Astrocyte (in vitro differentiated cells and primary cell): ENCODE measurements at regions not wholly inside any gene's neighbourhood (a gene's known extent, or its start where the extent isn't known, plus 50 kb on each side); places are given as distances from the start of the nearest gene placed in this dataset.

Experiments used
- CTCF ChIP-seq: IDR thresholded peaks from 2 replicates; pipeline ENCODE4 v1.5.1; 2011; ENCODE audit warnings: low read depth, mild to moderate bottlenecking, inconsistent platforms, low read length, moderate library complexity; ENCODE audit not compliant: insufficient read depth
- EZH2 ChIP-seq: IDR thresholded peaks from 2 replicates; pipeline ENCODE4 v1.6.1; 2012; ENCODE audit warnings: mild to moderate bottlenecking, low read length, inconsistent platforms; ENCODE audit not compliant: insufficient read depth

GRCh38 chr15:81982808-81983207 is 63.0 kb downstream of the MEX3B start:
- no peak for TF ChIP-seq CTCF
- TF ChIP-seq EZH2, result no peak
